CD4-positive, alpha-beta T cell (primary cell): ENCODE measurements at regions not wholly inside any gene's neighbourhood (a gene's known extent, or its start where the extent isn't known, plus 50 kb on each side); places are given as distances from the start of the nearest gene placed in this dataset.

Experiments used
- ATAC-seq: fragments of 200-7000 bp; cut with Tn5 transposase; one replicate; pipeline ENCODE4 v1.10.0; 2022; ENCODE audit warnings: mild to moderate bottlenecking; ENCODE audit not compliant: poor library complexity
- CTCF ChIA-PET: fragments of 350-600 bp; sonication (Branson Sonifier 250); formaldehyde crosslinking; loops from one replicate; lab custom pipeline; 2021; ENCODE audit warnings: antibody characterized with exemption, inconsistent platforms; lab: Charles Lee
- POLR2A ChIA-PET: fragments of 350-600 bp; sonication (Branson Sonifier 250); formaldehyde crosslinking; loops from one replicate; lab custom pipeline; 2021; ENCODE audit warnings: antibody characterized with exemption, inconsistent platforms; lab: Charles Lee
- DNase-seq, 14 experiments: peaks; one replicate each; pipeline ENCODE4 v3.0.0-alpha.2; 2013 to 2020; ENCODE audit warnings: mixed read lengths in 2 of 14
- H3K27ac ChIP-seq, 2 donors: one replicate each; pipeline versions ENCODE4 v1.5.1 to v1.7.0; 2013; ENCODE audit warnings: low read length in 2 of 2, low read depth in 1 of 2, mild to moderate bottlenecking in 1 of 2
- H3K27me3 ChIP-seq, 2 experiments: 1 replicate in 1 of 2; 2 replicates in 1 of 2; pipeline versions ENCODE4 v1.6.1 to v1.7.0; 2013; ENCODE audit warnings: low read length in 2 of 2, control low read depth in 1 of 2, mild to moderate bottlenecking in 1 of 2, moderate library complexity in 1 of 2; ENCODE audit not compliant: insufficient read depth in 2 of 2, control insufficient read depth in 1 of 2
- H3K36me3 ChIP-seq: one replicate; pipeline ENCODE4 v1.6.1; 2013; ENCODE audit warnings: low read length, control low read depth; ENCODE audit not compliant: insufficient read depth
- H3K4me1 ChIP-seq: one replicate; pipeline ENCODE4 v1.6.1; 2013; ENCODE audit warnings: low read length, control low read depth; ENCODE audit not compliant: insufficient read depth
- H3K4me3 ChIP-seq: one replicate; pipeline ENCODE4 v1.5.1; 2013; ENCODE audit warnings: mild to moderate bottlenecking, low read length, moderate library complexity
- H3K9me3 ChIP-seq, 2 experiments: 1 replicate in 1 of 2; 2 replicates in 1 of 2; pipeline versions ENCODE4 v1.6.1 to v1.7.0; 2013; ENCODE audit warnings: low read length in 2 of 2, mild to moderate bottlenecking in 2 of 2, control low read depth in 1 of 2, moderate library complexity in 1 of 2; ENCODE audit not compliant: control insufficient read depth in 1 of 2, insufficient read depth in 1 of 2
- H3K27ac Mint-ChIP-seq: one replicate; pipeline ENCODE4 v1.8.0; 2020; ENCODE audit warnings: mixed read lengths
- H3K27me3 Mint-ChIP-seq: one replicate; pipeline ENCODE4 v1.8.0; 2021; ENCODE audit warnings: mixed read lengths
- H3K36me3 Mint-ChIP-seq: one replicate; pipeline ENCODE4 v1.8.0; 2021; ENCODE audit warnings: low read depth, mixed read lengths
- H3K4me1 Mint-ChIP-seq: one replicate; pipeline ENCODE4 v1.8.0; 2021; ENCODE audit warnings: low read depth, mixed read lengths
- H3K4me3 Mint-ChIP-seq: one replicate; pipeline ENCODE4 v1.8.0; 2020; ENCODE audit warnings: mild to moderate bottlenecking, mixed read lengths
- H3K9me3 Mint-ChIP-seq: one replicate; pipeline ENCODE4 v1.8.0; 2020; ENCODE audit warnings: mixed read lengths
- CTCF ChIP-seq: fragments of 200-600 bp; IDR thresholded peaks from one replicate; pipeline ENCODE4 v1.8.0; 2022; ENCODE audit warnings: antibody characterized with exemption, mild to moderate bottlenecking
- intact Hi-C, 2 experiments: fragments of 100-400 bp; cut with DNase I in 1 of 2; cut with micrococcal nuclease in 1 of 2; formaldehyde crosslinking; loops; one replicate each; pipeline versions ENCODE4 v1.15.1 to v1.9.0; 2023 to 2025; cut with DNase I, micrococcal nuclease

GRCh38 chr9:108746864-108747263, 108.9 kb downstream of the ACTL7B start:
- CTCF ChIA-PET = no interaction called here
- POLR2A ChIA-PET = no interaction called here
- intact Hi-C loops = no loop called here
- H3K9me3 ChIP-seq = no peaks in the 10 kb centered on the region
- no peak overlapping the region for H3K4me3 ChIP-seq
- ATAC-seq = no peak
- no peak for DNase-seq
- H3K4me1 ChIP-seq = no peaks in the 10 kb centered on the region
- H3K27ac ChIP-seq = no peak overlapping the region
- H3K4me1 Mint-ChIP-seq = no peaks in the 10 kb centered on the region
- H3K9me3 Mint-ChIP-seq = no peaks in the 10 kb centered on the region
- H3K27me3 Mint-ChIP-seq = peaks cover 5% of the 10 kb centered on the region
- H3K36me3 Mint-ChIP-seq = no peaks in the 10 kb centered on the region
- no peak overlapping the region for H3K27ac Mint-ChIP-seq
- H3K36me3 ChIP-seq = no peaks in the 10 kb centered on the region
- H3K27me3 ChIP-seq = peaks cover 0 to 4% of the 10 kb centered on the region in 2 experiments
- H3K4me3 Mint-ChIP-seq = no peak overlapping the region
- TF ChIP-seq CTCF = no peak

GRCh38 chr9:108746001-108746400, 109.8 kb downstream of the ACTL7B start:
- H3K36me3 Mint-ChIP-seq = no peaks in the 10 kb centered on the region
- Histone ChIP-seq H3K4me1 (no peaks in the 10 kb centered on the region), H3K4me3 (no peak overlapping the region), H3K9me3 (no peaks in the 10 kb centered on the region), H3K27ac (no peak overlapping the region), H3K36me3 (no peaks in the 10 kb centered on the region), H3K27me3 (peaks cover 0 to 4% of the 10 kb centered on the region in 2 experiments)
- CTCF ChIA-PET = no interaction called here
- no peaks in the 10 kb centered on the region for H3K9me3 Mint-ChIP-seq
- no peak overlapping the region for H3K4me3 Mint-ChIP-seq
- POLR2A ChIA-PET = no interaction called here
- H3K27ac Mint-ChIP-seq = no peak overlapping the region
- no peak for ATAC-seq
- intact Hi-C loops = no loop called here
- H3K4me1 Mint-ChIP-seq = no peaks in the 10 kb centered on the region
- no peak for TF ChIP-seq CTCF
- no peak for DNase-seq
- peaks cover 5% of the 10 kb centered on the region for H3K27me3 Mint-ChIP-seq

DNA sequence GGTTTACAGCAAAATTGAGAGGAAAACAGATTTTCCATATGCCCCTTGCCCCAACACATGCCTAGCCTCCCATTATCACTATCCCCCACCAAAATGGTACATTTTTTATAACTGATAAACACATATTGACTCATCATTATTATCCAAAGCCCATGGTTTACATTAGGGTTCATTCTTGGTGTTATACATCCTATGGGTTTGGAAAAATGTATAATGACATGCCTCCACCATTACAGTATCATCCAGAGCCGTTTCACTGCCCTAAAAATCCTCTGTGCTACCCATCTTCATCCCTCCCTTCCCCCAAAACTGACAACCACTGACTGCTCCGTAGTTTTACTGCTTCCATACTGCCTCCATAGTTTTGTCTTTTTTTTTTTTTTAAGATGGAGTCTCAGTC, 111.1 kb downstream of the ACTL7B start:
- no peak for ATAC-seq
- ChIA-PET CTCF (no interaction called here), POLR2A (no interaction called here)
- no peak overlapping the region for H3K4me3 Mint-ChIP-seq
- no peak overlapping the region for H3K4me3 ChIP-seq
- no peak overlapping the region for H3K27ac ChIP-seq
- no peaks in the 10 kb centered on the region for H3K36me3 Mint-ChIP-seq
- no peaks in the 10 kb centered on the region for H3K4me1 Mint-ChIP-seq
- no peaks in the 10 kb centered on the region for H3K4me1 ChIP-seq
- intact Hi-C loops = no loop called here
- TF ChIP-seq CTCF = no peak
- no peak overlapping the region for H3K27ac Mint-ChIP-seq
- H3K27me3 ChIP-seq = peaks cover 0 to 4% of the 10 kb centered on the region in 2 experiments
- DNase-seq = no peak
- H3K9me3 Mint-ChIP-seq = no peaks in the 10 kb centered on the region
- H3K27me3 Mint-ChIP-seq = peaks cover 5% of the 10 kb centered on the region
- H3K9me3 ChIP-seq = no peaks in the 10 kb centered on the region
- no peaks in the 10 kb centered on the region for H3K36me3 ChIP-seq
